PC-3 (cell line): ENCODE measurements at regions not wholly inside any gene's neighbourhood (a gene's known extent, or its start where the extent isn't known, plus 50 kb on each side); places are given as distances from the start of the nearest gene placed in this dataset.

ENCODE experiments used
- ATAC-seq: fragments of 200-7000 bp; cut with Tn5 transposase; 2 replicates; pipeline ENCODE4 v1.9.1; 2020; ENCODE audit warnings: mild to moderate bottlenecking, moderate library complexity
- BruUV-seq: library from RNA; stranded (reverse); fragments of 400-500 nt; replicated peaks from 2 replicates; lab custom pipeline; 2021; lab: Mats Ljungman, UMichigan
- CTCF ChIA-PET: fragments of 300-600 bp; sonication (Branson Sonifier 250); formaldehyde crosslinking; loops from one replicate; lab custom pipeline; 2022; ENCODE audit warnings: antibody characterized with exemption; lab: Charles Lee
- POLR2A ChIA-PET: fragments of 300-600 bp; sonication (Branson Sonifier 250); formaldehyde crosslinking; loops from one replicate; lab custom pipeline; 2022; ENCODE audit warnings: antibody characterized with exemption; ENCODE audit not compliant: unreplicated experiment; lab: Charles Lee
- DNase-seq: peaks from one replicate; pipeline ENCODE4 v3.0.0-alpha.2; 2015
- H2AFZ ChIP-seq: fragments of 300-600 bp; sonication (generic); 2 replicates; pipeline ENCODE4 v1.6.0; 2016; ENCODE audit warnings: antibody characterized with exemption, low read length
- H3F3A ChIP-seq: fragments of 300-600 bp; sonication (generic); one replicate; pipeline ENCODE4 v1.6.0; 2017; ENCODE audit warnings: antibody characterized with exemption, low read length, control low read depth, mild to moderate bottlenecking; ENCODE audit not compliant: unreplicated experiment
- H3K27ac ChIP-seq: fragments of 300-600 bp; sonication (generic); 2 replicates; pipeline ENCODE4 v1.5.1; 2016; ENCODE audit warnings: mild to moderate bottlenecking, low read length
- H3K27me3 ChIP-seq: fragments of 300-600 bp; sonication (generic); 2 replicates; pipeline ENCODE4 v1.6.1; 2016; ENCODE audit warnings: low read length, mixed read lengths
- H3K36me3 ChIP-seq: fragments of 300-600 bp; sonication (generic); 2 replicates; pipeline ENCODE4 v1.6.1; 2016; ENCODE audit warnings: low read depth, mixed run types, low read length, mixed read lengths
- H3K4me1 ChIP-seq: fragments of 300-600 bp; sonication (generic); 2 replicates; pipeline ENCODE4 v1.5.1; 2016; ENCODE audit warnings: low read length; ENCODE audit not compliant: insufficient read depth
- H3K4me2 ChIP-seq: fragments of 300-600 bp; sonication (generic); 2 replicates; pipeline ENCODE4 v1.6.0; 2016; ENCODE audit warnings: low read length
- H3K4me3 ChIP-seq: fragments of 300-600 bp; sonication (generic); 2 replicates; pipeline ENCODE4 v1.5.1; 2016; ENCODE audit warnings: mild to moderate bottlenecking, low read length, mixed read lengths
- H3K79me2 ChIP-seq: fragments of 300-600 bp; sonication (generic); 2 replicates; pipeline ENCODE4 v1.6.1; 2017; ENCODE audit warnings: low read length, mixed read lengths
- H3K9ac ChIP-seq: fragments of 300-600 bp; sonication (generic); 2 replicates; pipeline ENCODE4 v1.6.0; 2016; ENCODE audit warnings: mild to moderate bottlenecking, low read length
- H3K9me2 ChIP-seq: fragments of 300-600 bp; sonication (generic); replicated peaks from 2 replicates; pipeline ENCODE4 v1.6.1; 2016; ENCODE audit warnings: mixed run types, low read length, mixed read lengths
- H3K9me3 ChIP-seq: fragments of 300-600 bp; sonication (generic); 2 replicates; pipeline ENCODE4 v1.6.1; 2016; ENCODE audit warnings: low read length, mixed read lengths
- H4K20me1 ChIP-seq: fragments of 300-600 bp; sonication (generic); 2 replicates; pipeline ENCODE4 v1.6.1; 2016; ENCODE audit warnings: low read length, mixed read lengths
- CTCF ChIP-seq: fragments of 300-600 bp; sonication (generic); conservative IDR thresholded peaks from 2 replicates; pipeline ENCODE4 v1.5.1; 2017; ENCODE audit warnings: antibody characterized with exemption, low read depth, mild to moderate bottlenecking, low read length
- EZH2 ChIP-seq: fragments of 300-600 bp; sonication (generic); IDR thresholded peaks from one replicate; pipeline ENCODE4 v1.6.1; 2017; ENCODE audit warnings: antibody characterized with exemption, mild to moderate bottlenecking, low read length; ENCODE audit not compliant: unreplicated experiment
- EZH2phosphoT487 ChIP-seq: fragments of 300-600 bp; sonication (generic); IDR thresholded peaks from 2 replicates; pipeline ENCODE4 v1.6.1; 2018; ENCODE audit warnings: mild to moderate bottlenecking, antibody characterized with exemption, low read length, borderline replicate concordance
- intact Hi-C: fragments of 100-400 bp; cut with micrococcal nuclease; formaldehyde crosslinking; loops from 2 replicates; pipeline ENCODE4 v1.9.0; 2023

- ATAC-seq: no peak
- no peaks in the 10 kb centered on the region for H3F3A ChIP-seq
These were observed 73.0 kb upstream of the PJA1 start for GRCh38 chrX:69238114-69238886.

GRCh38 chrX:69237236-69237635, 72.0 kb upstream of the PJA1 start:
- DNase-seq (no peak), ATAC-seq (no peak)
- CTCF ChIA-PET: no interaction called here
- Histone ChIP-seq H3K4me3 (no peak overlapping the region), H3F3A (no peaks in the 10 kb centered on the region), H2AFZ (no peak overlapping the region), H4K20me1 (no peaks in the 10 kb centered on the region), H3K9me2 (no peaks in the 10 kb centered on the region), H3K4me2 (no peak overlapping the region), H3K9me3 (no peaks in the 10 kb centered on the region), H3K9ac (no peak overlapping the region), H3K36me3 (no peaks in the 10 kb centered on the region), H3K27me3 (no peaks in the 10 kb centered on the region), H3K27ac (no peak overlapping the region), H3K79me2 (no peaks in the 10 kb centered on the region), H3K4me1 (no peaks in the 10 kb centered on the region)
- BruUV-seq: no TSS peak
- TF ChIP-seq EZH2phosphoT487 (no peak), CTCF (no peak), EZH2 (no peak)
- POLR2A ChIA-PET: no interaction called here
- intact Hi-C loops: no loop called here

More at GRCh38 chrX:69238114-69238886, 73.0 kb upstream of the PJA1 start:
- Histone ChIP-seq H3K79me2 (no peaks in the 10 kb centered on the region), H4K20me1 (no peaks in the 10 kb centered on the region), H3K4me2 (no peak overlapping the region), H3K9ac (no peak overlapping the region), H3K27me3 (0 out of 2 replicates have a peak, but pooled peaks cover 6% of the 10 kb centered on the region), H3K4me3 (no peak overlapping the region), H3K36me3 (no peaks in the 10 kb centered on the region), H3K9me3 (no peaks in the 10 kb centered on the region), H3K9me2 (no peaks in the 10 kb centered on the region), H3K27ac (no peak overlapping the region), H2AFZ (no peak overlapping the region), H3K4me1 (no peaks in the 10 kb centered on the region)
- ChIA-PET POLR2A (no interaction called here), CTCF (no interaction called here)
- no TSS peak for BruUV-seq
- DNase-seq: no peak
- intact Hi-C loops: no loop called here
- TF ChIP-seq EZH2phosphoT487 (no peak), CTCF (no peak), EZH2 (no peak)

GRCh38 chrX:69236641-69237040, 71.4 kb upstream of the PJA1 start:
- H3K4me3 ChIP-seq: no peak overlapping the region
- no peaks in the 10 kb centered on the region for H3K4me1 ChIP-seq
- H4K20me1 ChIP-seq: no peaks in the 10 kb centered on the region
- H3K27ac ChIP-seq: no peak overlapping the region
- H2AFZ ChIP-seq: no peak overlapping the region
- H3F3A ChIP-seq: no peaks in the 10 kb centered on the region
- no peak for DNase-seq
- CTCF ChIA-PET: no interaction called here
- intact Hi-C loops: no loop called here
- no TSS peak for BruUV-seq
- no peak overlapping the region for H3K9ac ChIP-seq
- no peaks in the 10 kb centered on the region for H3K9me2 ChIP-seq
- H3K79me2 ChIP-seq: no peaks in the 10 kb centered on the region
- H3K9me3 ChIP-seq: no peaks in the 10 kb centered on the region
- no peaks in the 10 kb centered on the region for H3K27me3 ChIP-seq
- no peak for ATAC-seq
- H3K4me2 ChIP-seq: no peak overlapping the region
- POLR2A ChIA-PET: no interaction called here
- TF ChIP-seq EZH2phosphoT487: no peak
- no peak for TF ChIP-seq EZH2
- no peak for TF ChIP-seq CTCF
- H3K36me3 ChIP-seq: no peaks in the 10 kb centered on the region
